Loucy (cell line): ENCODE measurements at regions not wholly inside any gene's neighbourhood (a gene's known extent, or its start where the extent isn't known, plus 50 kb on each side); places are given as distances from the start of the nearest gene placed in this dataset.

Experiments
- CTCF ChIP-seq: fragments of 200-600 bp; sonication (generic); conservative IDR thresholded peaks from 2 replicates; pipeline ENCODE4 v1.5.1; 2014; ENCODE audit warnings: mild to moderate bottlenecking, antibody characterized with exemption, low read length
- EZH2phosphoT487 ChIP-seq: fragments of 200-600 bp; IDR thresholded peaks from 2 replicates; pipeline ENCODE4 v1.6.1; 2018; ENCODE audit warnings: antibody characterized with exemption, mild to moderate bottlenecking, moderate library complexity, borderline replicate concordance

- TF ChIP-seq CTCF (no peak), EZH2phosphoT487 (no peak)
These were observed 120.1 kb upstream of the SLC25A36 start for GRCh38 chr3:140821493-140821892.
